Osteocyte (in vitro differentiated cells): ENCODE measurements at regions not wholly inside any gene's neighbourhood (a gene's known extent, or its start where the extent isn't known, plus 50 kb on each side); places are given as distances from the start of the nearest gene placed in this dataset.

ENCODE experiments used
- DNase-seq: peaks from one replicate; pipeline ENCODE4 v3.0.0; 2021; ENCODE audit warnings: mixed read lengths; ENCODE audit not compliant: unreplicated experiment; ENCODE audit errors: extremely low spot score
- H3K27ac Mint-ChIP-seq: one replicate; pipeline ENCODE4 v1.8.0; 2021; ENCODE audit warnings: mild to moderate bottlenecking, mixed read lengths; ENCODE audit not compliant: unreplicated experiment
- H3K27me3 Mint-ChIP-seq: one replicate; pipeline ENCODE4 v1.8.0; 2021; ENCODE audit warnings: mixed read lengths; ENCODE audit not compliant: unreplicated experiment
- H3K36me3 Mint-ChIP-seq: one replicate; pipeline ENCODE4 v1.8.0; 2021; ENCODE audit warnings: mixed read lengths; ENCODE audit not compliant: unreplicated experiment
- H3K4me1 Mint-ChIP-seq: one replicate; pipeline ENCODE4 v1.8.0; 2021; ENCODE audit warnings: mixed read lengths; ENCODE audit not compliant: unreplicated experiment
- H3K4me3 Mint-ChIP-seq: one replicate; pipeline ENCODE4 v1.8.0; 2021; ENCODE audit warnings: mild to moderate bottlenecking, moderate library complexity, mixed read lengths; ENCODE audit not compliant: unreplicated experiment
- H3K9me3 Mint-ChIP-seq: one replicate; pipeline ENCODE4 v1.8.0; 2021; ENCODE audit warnings: mixed read lengths; ENCODE audit not compliant: unreplicated experiment
- CTCF ChIP-seq: fragments of 200-600 bp; sonication (generic); IDR thresholded peaks from 2 replicates; pipeline ENCODE4 v1.5.0; 2021; ENCODE audit warnings: antibody characterized with exemption, mild to moderate bottlenecking, moderate library complexity

DNA sequence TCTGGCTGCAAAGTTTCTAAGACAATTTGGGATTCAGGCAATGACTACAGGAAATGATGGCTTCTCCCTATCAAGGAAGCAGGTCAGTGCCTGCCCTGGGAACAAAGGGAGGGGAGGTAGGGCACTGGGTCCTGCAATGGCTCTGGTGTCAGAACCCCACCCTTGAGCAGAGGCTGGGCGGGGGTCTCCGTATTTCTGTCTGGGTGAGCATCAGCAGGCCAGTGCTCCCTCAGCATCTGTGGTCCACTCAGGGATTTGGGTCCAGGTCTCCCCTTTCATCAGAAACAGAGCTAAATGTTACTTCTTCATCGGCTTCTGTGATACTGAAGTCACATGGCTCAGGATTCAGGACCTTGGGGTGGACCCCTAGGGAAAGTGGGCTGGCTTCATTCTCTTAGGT lies 195.5 kb upstream of the CDH5 start:
- H3K36me3 Mint-ChIP-seq = no peaks in the 10 kb centered on the region
- peaks cover 9% of the 10 kb centered on the region for H3K4me1 Mint-ChIP-seq
- H3K4me3 Mint-ChIP-seq = no peak overlapping the region
- peak; percentile 73 for DNase-seq
- TF ChIP-seq CTCF = no peak
- H3K27ac Mint-ChIP-seq = no peak overlapping the region
- no peaks in the 10 kb centered on the region for H3K27me3 Mint-ChIP-seq
- peaks cover 4% of the 10 kb centered on the region for H3K9me3 Mint-ChIP-seq

DNA sequence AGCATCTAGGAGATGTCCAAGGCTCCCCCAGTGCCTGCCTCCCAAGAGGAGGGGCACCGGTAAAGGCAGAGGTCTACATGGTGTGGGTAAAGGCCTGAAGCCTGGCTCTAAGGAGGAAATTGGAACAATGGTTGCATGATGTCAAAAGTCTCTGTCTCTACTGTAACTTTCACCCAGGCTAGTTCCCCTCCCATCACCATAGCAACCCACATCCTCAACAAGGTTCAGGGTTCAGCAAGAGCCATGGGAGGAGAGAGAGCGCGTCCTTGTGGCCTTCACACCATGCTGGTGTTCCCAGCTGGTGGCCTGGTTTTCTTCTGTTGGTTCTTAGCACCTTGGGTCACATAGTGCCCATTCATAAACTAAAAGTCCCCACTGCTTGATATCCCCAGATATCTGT lies 196.7 kb upstream of the CDH5 start:
- Mint-ChIP-seq H3K27me3 (no peaks in the 10 kb centered on the region), H3K27ac (no peak overlapping the region), H3K4me1 (peaks cover 7% of the 10 kb centered on the region), H3K9me3 (peaks cover 4% of the 10 kb centered on the region), H3K4me3 (no peak overlapping the region), H3K36me3 (no peaks in the 10 kb centered on the region)
- TF ChIP-seq CTCF = no peak
- DNase-seq = peak; percentile 54

- Mint-ChIP-seq H3K36me3 (no peaks in the 10 kb centered on the region), H3K27ac (no peak overlapping the region), H3K27me3 (no peaks in the 10 kb centered on the region), H3K4me3 (no peak overlapping the region), H3K4me1 (peaks cover 10% of the 10 kb centered on the region), H3K9me3 (peaks cover 4% of the 10 kb centered on the region)
- no peak for TF ChIP-seq CTCF
- DNase-seq = peak; percentile 67
These were observed 197.7 kb upstream of the CDH5 start for GRCh38 chr16:66168777-66169176.

DNA sequence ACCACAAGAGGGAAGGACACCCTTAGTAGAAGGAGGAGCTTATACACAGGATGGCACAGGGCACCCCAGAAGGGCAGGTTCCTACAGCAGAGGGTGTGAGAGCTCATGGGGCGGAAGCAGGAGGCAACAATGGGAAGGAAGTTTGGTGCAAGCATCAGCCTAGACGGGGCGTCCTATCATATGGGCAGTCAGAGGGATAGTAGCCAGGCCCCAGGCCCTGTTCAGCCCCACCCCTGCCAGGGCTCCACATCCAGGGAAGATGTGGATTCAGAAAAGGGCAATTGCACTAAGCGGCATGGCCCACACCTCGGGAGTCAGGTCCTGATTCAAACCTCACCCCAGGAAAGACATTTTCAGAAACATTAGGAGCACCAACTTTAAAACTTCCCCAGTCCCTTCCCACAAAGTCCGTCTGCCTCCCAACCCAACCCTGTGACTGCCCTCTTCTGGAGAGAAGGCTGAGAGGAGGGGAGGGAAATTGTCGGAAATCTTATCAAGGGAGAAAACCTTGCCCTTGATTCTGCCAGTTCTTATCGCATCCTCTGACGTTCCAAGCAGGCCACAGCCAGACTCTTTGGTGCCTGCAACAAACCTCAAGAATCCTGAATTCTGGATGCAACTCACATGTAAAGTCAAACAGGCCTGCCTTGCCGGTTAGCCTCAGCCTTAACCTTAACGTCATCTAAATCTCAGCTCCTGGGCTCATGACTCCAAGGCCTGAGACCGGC lies 198.8 kb upstream of the CDH5 start:
- DNase-seq = no peak
- H3K4me1 Mint-ChIP-seq = peaks cover 14% of the 10 kb centered on the region
- no peaks in the 10 kb centered on the region for H3K27me3 Mint-ChIP-seq
- H3K4me3 Mint-ChIP-seq = no peak overlapping the region
- no peaks in the 10 kb centered on the region for H3K36me3 Mint-ChIP-seq
- peak; percentile 21 for TF ChIP-seq CTCF
- no peak overlapping the region for H3K27ac Mint-ChIP-seq
- H3K9me3 Mint-ChIP-seq = peaks cover 4% of the 10 kb centered on the region

DNA sequence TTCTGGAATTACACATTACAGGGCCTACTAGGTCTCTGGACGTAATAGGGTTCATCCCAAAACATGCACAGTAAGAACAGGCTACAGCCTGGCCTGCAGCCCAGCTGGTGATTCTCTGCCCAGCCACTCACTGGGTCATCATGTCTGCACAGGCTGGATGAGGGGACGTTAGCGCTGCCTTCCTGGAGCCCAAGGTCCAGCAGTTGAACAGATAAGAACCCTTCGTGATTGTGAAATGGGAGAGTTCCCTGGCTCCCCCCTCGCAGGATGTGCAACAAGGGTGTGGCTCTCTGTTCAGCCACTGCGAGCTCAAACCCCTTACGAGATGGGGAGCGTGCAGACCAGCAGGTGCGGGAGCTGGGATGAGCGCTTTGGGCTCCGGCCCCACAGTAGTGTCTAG lies 200.0 kb upstream of the CDH5 start:
- H3K27ac Mint-ChIP-seq = no peak overlapping the region
- H3K27me3 Mint-ChIP-seq = no peaks in the 10 kb centered on the region
- no peak overlapping the region for H3K4me3 Mint-ChIP-seq
- H3K9me3 Mint-ChIP-seq = peaks cover 4% of the 10 kb centered on the region
- no peaks in the 10 kb centered on the region for H3K36me3 Mint-ChIP-seq
- TF ChIP-seq CTCF = no peak
- peaks cover 23% of the 10 kb centered on the region for H3K4me1 Mint-ChIP-seq
- no peak for DNase-seq
